IMR-90 (cell line): ENCODE measurements at regions not wholly inside any gene's neighbourhood (a gene's known extent, or its start where the extent isn't known, plus 50 kb on each side); places are given as distances from the start of the nearest gene placed in this dataset.

Source experiments
- ATAC-seq: fragments of 200-7000 bp; cut with Tn5 transposase; 2 replicates; pipeline ENCODE4 v1.9.1; 2020; ENCODE audit warnings: low read depth, mild to moderate bottlenecking, moderate library complexity
- BruUV-seq: library from RNA; stranded (reverse); fragments of 400-500 nt; replicated peaks from 2 replicates; lab custom pipeline; 2021; lab: Mats Ljungman, UMichigan
- CTCF ChIA-PET: fragments of 300-600 bp; formaldehyde crosslinking; extraction: SDS; loops from one replicate; lab custom pipeline; 2021; ENCODE audit warnings: antibody characterized with exemption; lab: Yijun Ruan, JAX
- POLR2A ChIA-PET: fragments of 300-600 bp; sonication (Branson Sonifier 250); formaldehyde crosslinking; loops from one replicate; lab custom pipeline; 2022; ENCODE audit warnings: antibody characterized with exemption; ENCODE audit not compliant: unreplicated experiment; lab: Charles Lee
- DNase-seq: peaks from one replicate; pipeline ENCODE4 v3.0.0; 2013
- H2AFZ ChIP-seq: replicated peaks from 2 replicates; pipeline ENCODE3; 2013; ENCODE audit warnings: low read length, mild to moderate bottlenecking; ENCODE audit not compliant: poor library complexity
- H2AK5ac ChIP-seq: 2 replicates; pipeline ENCODE4 v1.6.1; 2013; ENCODE audit warnings: low read depth, low read length, inconsistent platforms
- H2AK9ac ChIP-seq: replicated peaks from 2 replicates; pipeline ENCODE3; 2013; ENCODE audit warnings: mild to moderate bottlenecking, low read depth, low read length, moderate library complexity; ENCODE audit not compliant: poor library complexity
- H2BK120ac ChIP-seq: 2 replicates; pipeline ENCODE4 v1.6.1; 2013; ENCODE audit warnings: low read depth, low read length, inconsistent platforms
- H2BK15ac ChIP-seq: 3 replicates; pipeline ENCODE4 v1.6.1; 2013; ENCODE audit warnings: low read depth, low read length, inconsistent platforms
- H2BK20ac ChIP-seq: 2 replicates; pipeline ENCODE4 v1.6.1; 2013; ENCODE audit warnings: low read depth, mild to moderate bottlenecking, inconsistent platforms, low read length, moderate library complexity
- H2BK5ac ChIP-seq: 2 replicates; pipeline ENCODE4 v1.6.1; 2013; ENCODE audit warnings: mild to moderate bottlenecking, low read depth, low read length, inconsistent platforms; ENCODE audit not compliant: poor library complexity, severe bottlenecking
- H3K14ac ChIP-seq: replicated peaks from 2 replicates; pipeline ENCODE4 v1.6.1; 2013; ENCODE audit warnings: low read depth, low read length, inconsistent platforms
- H3K18ac ChIP-seq: 2 replicates; pipeline ENCODE4 v1.6.1; 2013; ENCODE audit warnings: low read depth, low read length, control low read depth
- H3K23ac ChIP-seq: 2 replicates; pipeline ENCODE4 v1.6.1; 2013; ENCODE audit warnings: low read depth, low read length, inconsistent platforms
- H3K27ac ChIP-seq: 2 replicates; pipeline ENCODE4 v1.5.1; 2013; ENCODE audit warnings: mild to moderate bottlenecking, control low read depth, low read length; ENCODE audit not compliant: insufficient read depth
- H3K27me3 ChIP-seq: 2 replicates; pipeline ENCODE4 v1.6.1; 2013; ENCODE audit warnings: low read length; ENCODE audit not compliant: control insufficient read depth, insufficient read depth
- H3K36me3 ChIP-seq: 2 replicates; pipeline ENCODE4 v1.6.1; 2013; ENCODE audit warnings: low read length, mixed read lengths; ENCODE audit not compliant: control insufficient read depth, insufficient read depth
- H3K4ac ChIP-seq: 2 replicates; pipeline ENCODE4 v1.6.1; 2013; ENCODE audit warnings: low read depth, low read length, inconsistent platforms
- H3K4me1 ChIP-seq: 2 replicates; pipeline ENCODE4 v1.6.1; 2013; ENCODE audit warnings: low read length, mixed read lengths; ENCODE audit not compliant: control insufficient read depth, insufficient read depth
- H3K4me2 ChIP-seq: 2 replicates; pipeline ENCODE4 v1.6.1; 2013; ENCODE audit warnings: low read depth, mild to moderate bottlenecking, control low read depth, low read length, moderate library complexity
- H3K4me3 ChIP-seq: 2 replicates; pipeline ENCODE4 v1.5.1; 2013; ENCODE audit warnings: low read depth, mild to moderate bottlenecking, control low read depth, low read length, moderate library complexity; ENCODE audit not compliant: insufficient read depth
- H3K56ac ChIP-seq: 2 replicates; pipeline ENCODE4 v1.6.1; 2013; ENCODE audit warnings: low read length, inconsistent platforms; ENCODE audit not compliant: insufficient read depth; ENCODE audit errors: extremely low read depth
- H3K79me1 ChIP-seq, 2 experiments: 2 replicates each; pipeline ENCODE4 v1.6.1; 2013; ENCODE audit warnings: low read length in 2 of 2, inconsistent platforms in 1 of 2, low read depth in 1 of 2
- H3K9ac ChIP-seq: 2 replicates; pipeline ENCODE4 v1.6.1; 2013; ENCODE audit warnings: low read depth, low read length, control low read depth
- H3K9me1 ChIP-seq: 2 replicates; pipeline ENCODE4 v1.6.1; 2013; ENCODE audit warnings: low read length, inconsistent platforms; ENCODE audit not compliant: insufficient read depth
- H3K9me3 ChIP-seq: 2 replicates; pipeline ENCODE4 v1.6.1; 2013; ENCODE audit warnings: low read length; ENCODE audit not compliant: control insufficient read depth, insufficient read depth
- H4K20me1 ChIP-seq: 2 replicates; pipeline ENCODE4 v1.6.1; 2013; ENCODE audit warnings: low read length, inconsistent platforms; ENCODE audit not compliant: insufficient read depth
- H4K5ac ChIP-seq: 2 replicates; pipeline ENCODE4 v1.6.1; 2013; ENCODE audit warnings: mild to moderate bottlenecking, low read depth, low read length, control low read depth
- H4K8ac ChIP-seq, 2 experiments: 2 replicates each; pipeline ENCODE4 v1.6.1; 2013; ENCODE audit warnings: low read depth in 2 of 2, low read length in 2 of 2, control low read depth in 1 of 2, inconsistent platforms in 1 of 2
- H4K91ac ChIP-seq: 2 replicates; pipeline ENCODE4 v1.6.1; 2013; ENCODE audit warnings: low read depth, low read length, inconsistent platforms; ENCODE audit not compliant: insufficient read depth
- BHLHE40 ChIP-seq: fragments of 150-350 bp; IDR thresholded peaks from 2 replicates; pipeline ENCODE4 v1.6.1; 2016; ENCODE audit warnings: mild to moderate bottlenecking, low read depth, low read length
- CEBPB ChIP-seq: IDR thresholded peaks from 2 replicates; pipeline ENCODE4 v1.6.1; 2012; ENCODE audit warnings: low read depth, low read length, improper control_type of control experiment
- FOS ChIP-seq: fragments of 150-350 bp; IDR thresholded peaks from 2 replicates; pipeline ENCODE4 v1.6.1; 2016; ENCODE audit warnings: low read depth, low read length
- MAFK ChIP-seq: IDR thresholded peaks from 2 replicates; pipeline ENCODE4 v1.6.1; 2012; ENCODE audit warnings: low read depth, low read length, improper control_type of control experiment
- MXI1 ChIP-seq: IDR thresholded peaks from 2 replicates; pipeline ENCODE4 v1.6.1; 2012; ENCODE audit warnings: low read depth, mild to moderate bottlenecking, low read length, moderate library complexity, borderline replicate concordance
- RAD21 ChIP-seq: IDR thresholded peaks from 2 replicates; pipeline ENCODE4 v1.6.1; 2012; ENCODE audit warnings: low read length, improper control_type of control experiment
- RFX5 ChIP-seq: IDR thresholded peaks from 2 replicates; pipeline ENCODE4 v1.8.0; 2012; ENCODE audit warnings: low read depth, mild to moderate bottlenecking, low read length, moderate library complexity
- SMC3 ChIP-seq: fragments of 150-350 bp; IDR thresholded peaks from 2 replicates; pipeline ENCODE4 v1.6.1; 2016; ENCODE audit warnings: low read depth, mild to moderate bottlenecking, antibody characterized with exemption, low read length, moderate library complexity
- WGBS, 2 experiments: methylation state at CpG; one replicate each; pipeline versions ENCODE4 v1.1.5 to v1.1.7; 2013; ENCODE audit warnings: missing lambda C conversion rate in 2 of 2; ENCODE audit not compliant: insufficient read length in 1 of 2; ENCODE audit errors: extremely low coverage in 2 of 2; 5-methylcytosine and 5-hydroxymethylcytosine counted together
- dilution Hi-C: fragments of 300-500 bp; cut with HindIII; formaldehyde crosslinking; loops from one replicate; pipeline ENCODE4 v1.14.3; 2018; ENCODE audit warnings: low sequenced_read_pairs; ENCODE audit not compliant: unreplicated experiment
- in situ Hi-C: fragments of 300-500 bp; cut with MboI; formaldehyde crosslinking; loops from 3 replicates; pipeline ENCODE4 v1.14.3; 2019; ENCODE audit warnings: low sequenced_read_pairs, inconsistent platforms, mixed read lengths
- intact Hi-C: fragments of 100-400 bp; cut with micrococcal nuclease; formaldehyde crosslinking; loops from 2 replicates; pipeline ENCODE4 v1.10.0; 2022
- TF ChIP-seq, protein P1 (sequence below): fragments of 150-350 bp; IDR thresholded peaks from 2 replicates; pipeline ENCODE4 v1.6.1; 2016; ENCODE audit warnings: low read depth, mild to moderate bottlenecking, low read length, moderate library complexity, borderline replicate concordance

DNA sequence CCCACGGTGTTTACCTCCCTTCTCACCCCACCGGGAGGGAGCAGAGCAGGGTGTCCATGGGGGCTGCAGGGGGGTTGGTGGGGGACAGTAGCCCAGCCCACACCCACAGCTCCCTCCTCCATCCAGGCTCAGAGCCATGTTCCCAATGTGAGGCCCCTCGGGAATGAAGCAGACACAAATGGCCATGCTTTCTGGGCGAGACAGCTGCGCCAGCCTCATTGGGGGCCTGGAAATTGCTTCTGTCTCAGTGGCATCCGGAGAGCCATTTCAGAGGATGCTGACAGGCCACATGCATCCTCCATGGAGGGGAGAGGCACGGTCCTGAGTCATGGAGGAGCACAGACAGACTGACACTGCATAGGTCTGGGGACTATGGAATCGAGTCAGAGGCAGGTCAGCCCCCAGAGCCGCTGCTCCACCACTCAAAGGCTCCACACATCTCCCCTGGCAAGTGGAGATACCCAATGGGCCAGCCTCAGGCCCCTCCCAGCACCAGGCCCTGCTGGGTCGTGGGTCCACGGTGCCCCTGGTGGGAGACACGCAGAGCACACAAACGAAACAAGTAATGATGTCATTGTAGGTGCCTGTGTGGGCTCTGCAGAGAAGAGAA lies 59.6 kb upstream of the ENPP7 start:
- H2AK5ac ChIP-seq = no peak overlapping the region
- no peak for TF ChIP-seq CEBPB
- no peak for TF ChIP-seq RFX5
- TF ChIP-seq RAD21 = no peak
- no peak for TF ChIP-seq MXI1
- TF ChIP-seq, protein P1, sequence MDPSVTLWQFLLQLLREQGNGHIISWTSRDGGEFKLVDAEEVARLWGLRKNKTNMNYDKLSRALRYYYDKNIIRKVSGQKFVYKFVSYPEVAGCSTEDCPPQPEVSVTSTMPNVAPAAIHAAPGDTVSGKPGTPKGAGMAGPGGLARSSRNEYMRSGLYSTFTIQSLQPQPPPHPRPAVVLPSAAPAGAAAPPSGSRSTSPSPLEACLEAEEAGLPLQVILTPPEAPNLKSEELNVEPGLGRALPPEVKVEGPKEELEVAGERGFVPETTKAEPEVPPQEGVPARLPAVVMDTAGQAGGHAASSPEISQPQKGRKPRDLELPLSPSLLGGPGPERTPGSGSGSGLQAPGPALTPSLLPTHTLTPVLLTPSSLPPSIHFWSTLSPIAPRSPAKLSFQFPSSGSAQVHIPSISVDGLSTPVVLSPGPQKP = no peak
- TF ChIP-seq BHLHE40 = no peak
- TF ChIP-seq MAFK = no peak
- TF ChIP-seq SMC3 = no peak
- TF ChIP-seq FOS = no peak
- no peak overlapping the region for H3K23ac ChIP-seq
- no peaks in the 10 kb centered on the region for H3K36me3 ChIP-seq
- no peak overlapping the region for H4K5ac ChIP-seq
- no peak overlapping the region for H3K9ac ChIP-seq
- H4K20me1 ChIP-seq = no peaks in the 10 kb centered on the region
- no peaks in the 10 kb centered on the region for H3K4me1 ChIP-seq
- H3K9me1 ChIP-seq = no peaks in the 10 kb centered on the region
- H3K18ac ChIP-seq = no peak overlapping the region
- dilution Hi-C loops = no loop called here
- no TSS peak for BruUV-seq
- no peak overlapping the region for H3K56ac ChIP-seq
- no peak for ATAC-seq
- H4K91ac ChIP-seq = no peak overlapping the region
- intact Hi-C loops = no loop called here
- CTCF ChIA-PET = no interaction called here
- H2AFZ ChIP-seq = no peak overlapping the region
- H3K79me1 ChIP-seq = no peaks in the 10 kb centered on the region
- DNase-seq = no peak
- no peak overlapping the region for H3K4me2 ChIP-seq
- no peak overlapping the region for H2AK9ac ChIP-seq
- H3K14ac ChIP-seq = no peak overlapping the region
- H2BK20ac ChIP-seq = no peak overlapping the region
- H4K8ac ChIP-seq = no peak overlapping the region
- H3K27me3 ChIP-seq = peaks cover 10% of the 10 kb centered on the region; the same call in 1 of the 2 replicates
- H2BK120ac ChIP-seq = no peak overlapping the region
- POLR2A ChIA-PET = no interaction called here
- no peak overlapping the region for H3K4me3 ChIP-seq
- peaks cover 16% of the 10 kb centered on the region for H3K9me3 ChIP-seq
- H3K27ac ChIP-seq = no peak overlapping the region
- no peak overlapping the region for H3K4ac ChIP-seq
- in situ Hi-C loops = no loop called here
- H2BK5ac ChIP-seq = no peak overlapping the region
- 25% methylated on average over 6 of the region's 13 CpGs; no CpG with 5 or more reads in 1 of the 2 experiments for WGBS, 2 experiments
- H2BK15ac ChIP-seq = no peak overlapping the region
